Ishikawa (cell line): ENCODE measurements at regions not wholly inside any gene's neighbourhood (a gene's known extent, or its start where the extent isn't known, plus 50 kb on each side); places are given as distances from the start of the nearest gene placed in this dataset.

Source experiments
- CEBPB ChIP-seq: IDR thresholded peaks from 2 replicates; pipeline ENCODE4 v1.6.1; 2012
- EP300 ChIP-seq: IDR thresholded peaks from 2 replicates; pipeline ENCODE4 v1.6.1; 2012; ENCODE audit warnings: borderline replicate concordance
- MAX ChIP-seq: IDR thresholded peaks from 2 replicates; pipeline ENCODE4 v1.6.1; 2012

- TF ChIP-seq MAX (no peak), CEBPB (no peak), EP300 (no peak)
Measured at GRCh38 chr13:76828316-76828741, 57.9 kb downstream of the KCTD12 start.
